Endothelial cell of umbilical vein (primary cell): ENCODE measurements at regions not wholly inside any gene's neighbourhood (a gene's known extent, or its start where the extent isn't known, plus 50 kb on each side); places are given as distances from the start of the nearest gene placed in this dataset.

ENCODE experiments used
- BruUV-seq: library from RNA; stranded (reverse); fragments of 400-500 nt; replicated peaks from 2 replicates; lab custom pipeline; 2021; lab: Mats Ljungman, UMichigan
- CTCF ChIA-PET: fragments of 300-600, 350-600 bp; sonication (Branson Sonifier 250); formaldehyde crosslinking; loops from one replicate; lab custom pipeline; 2021; ENCODE audit warnings: antibody characterized with exemption, inconsistent platforms; lab: Charles Lee
- POLR2A ChIA-PET: fragments of 300-600, 350-600 bp; sonication (Branson Sonifier 250); formaldehyde crosslinking; loops from one replicate; lab custom pipeline; 2021; ENCODE audit warnings: antibody characterized with exemption, inconsistent platforms; lab: Charles Lee
- DNase-seq: peaks from one replicate; pipeline ENCODE4 v3.0.0-alpha.2; 2011; ENCODE audit warnings: low read depth, low spot score
- FAIRE-seq: peaks from 2 replicates; lab custom pipeline; 2011; peaks lifted over from hg19 to GRCh38; lab: Jason Lieb, UNC
- H2AFZ ChIP-seq: 2 replicates; pipeline ENCODE4 v1.6.0; 2012; ENCODE audit warnings: low read depth, low read length, control low read depth, inconsistent platforms
- H3K27ac ChIP-seq: 2 replicates; pipeline ENCODE4 v1.5.1; 2011; ENCODE audit warnings: low read depth, mild to moderate bottlenecking, control low read depth, low read length, moderate library complexity; ENCODE audit not compliant: insufficient read depth
- H3K27me3 ChIP-seq, 2 experiments: 2 replicates each; pipeline versions ENCODE4 v1.6.0 to v1.6.1; 2011; ENCODE audit warnings: low read length in 2 of 2, mixed read lengths in 1 of 2; ENCODE audit not compliant: control insufficient read depth in 2 of 2, insufficient read depth in 2 of 2
- H3K36me3 ChIP-seq, 2 experiments: 2 replicates in 1 of 2; 3 replicates in 1 of 2; pipeline ENCODE4 v1.5.1; 2011; ENCODE audit warnings: low read length in 2 of 2, mild to moderate bottlenecking in 1 of 2, moderate library complexity in 1 of 2; ENCODE audit not compliant: control insufficient read depth in 2 of 2, insufficient read depth in 2 of 2; ENCODE audit errors: extremely low read depth in 1 of 2
- H3K4me1 ChIP-seq: 3 replicates; pipeline ENCODE4 v1.5.1; 2011; ENCODE audit warnings: mild to moderate bottlenecking, low read length; ENCODE audit not compliant: control insufficient read depth, insufficient read depth; ENCODE audit errors: extremely low read depth
- H3K4me2 ChIP-seq: 2 replicates; pipeline ENCODE4 v1.6.1; 2011; ENCODE audit warnings: low read length, control low read depth, mixed read lengths; ENCODE audit not compliant: insufficient read depth
- H3K4me3 ChIP-seq, 3 experiments: fragments of 200-600 bp in 1 of 3; sonication (generic), shearing (Covaris generic) in 1 of 3; replicated peaks in 1 of 3; 2 replicates each; pipeline ENCODE4 v1.5.1; 2011 to 2016; ENCODE audit warnings: control low read depth in 3 of 3, low read length in 3 of 3, mild to moderate bottlenecking in 2 of 3, inconsistent platforms in 1 of 3, low read depth in 1 of 3, moderate library complexity in 1 of 3; ENCODE audit not compliant: insufficient read depth in 1 of 3
- H3K79me2 ChIP-seq: 2 replicates; pipeline ENCODE4 v1.6.0; 2012; ENCODE audit warnings: low read length, inconsistent platforms; ENCODE audit not compliant: control insufficient read depth, insufficient read depth
- H3K9ac ChIP-seq: replicated peaks from 2 replicates; pipeline ENCODE3; 2011; ENCODE audit warnings: low read length, control low read depth; ENCODE audit not compliant: insufficient read depth; ENCODE audit errors: extremely low read depth
- H3K9me1 ChIP-seq: replicated peaks from 3 replicates; pipeline ENCODE4 v1.6.0; 2011; ENCODE audit warnings: mild to moderate bottlenecking, low read length; ENCODE audit not compliant: control insufficient read depth, insufficient read depth; ENCODE audit errors: extremely low read depth
- H3K9me3 ChIP-seq: replicated peaks from 2 replicates; pipeline ENCODE4 v1.5.1; 2012; ENCODE audit warnings: low read length, inconsistent platforms; ENCODE audit not compliant: control insufficient read depth, insufficient read depth
- H4K20me1 ChIP-seq: replicated peaks from 2 replicates; pipeline ENCODE3; 2011; ENCODE audit warnings: mild to moderate bottlenecking, low read length; ENCODE audit not compliant: control insufficient read depth, insufficient read depth; ENCODE audit errors: extremely low read depth
- CTCF ChIP-seq, 2 donors: IDR thresholded peaks; 1 replicate in 1 of 2; 2 replicates in 1 of 2; pipeline ENCODE4 v1.5.1; 2011; ENCODE audit warnings: low read length in 2 of 2, mild to moderate bottlenecking in 2 of 2, moderate library complexity in 2 of 2, control low read depth in 1 of 2, inconsistent platforms in 1 of 2, low read depth in 1 of 2; ENCODE audit not compliant: insufficient read depth in 1 of 2; ENCODE audit errors: extremely low read depth in 1 of 2
- FOS ChIP-seq: IDR thresholded peaks from 2 replicates; pipeline ENCODE4 v1.6.1; 2011; ENCODE audit warnings: mild to moderate bottlenecking, low read length, moderate library complexity, borderline replicate concordance; ENCODE audit not compliant: insufficient read depth
- JUN ChIP-seq: IDR thresholded peaks from 2 replicates; pipeline ENCODE4 v1.6.1; 2011; ENCODE audit warnings: borderline replicate concordance, low read depth; ENCODE audit not compliant: insufficient read length, insufficient read depth
- MAX ChIP-seq: IDR thresholded peaks from 2 replicates; pipeline ENCODE4 v1.6.1; 2011; ENCODE audit not compliant: insufficient read depth, insufficient read length
- MYC ChIP-seq: IDR thresholded peaks from one replicate; pipeline ENCODE4 v1.6.1; 2011; ENCODE audit warnings: mild to moderate bottlenecking, low read depth, low read length
- POLR2A ChIP-seq: IDR thresholded peaks from 2 replicates; pipeline ENCODE4 v1.6.1; 2012; ENCODE audit warnings: low read depth, mild to moderate bottlenecking, control low read depth, low read length
- POLR2AphosphoS5 ChIP-seq: IDR thresholded peaks from 2 replicates; pipeline ENCODE4 v1.6.1; 2012; ENCODE audit warnings: low read depth, mild to moderate bottlenecking, control low read depth, low read length, moderate library complexity; ENCODE audit not compliant: insufficient read depth
- dilution Hi-C: fragments of 300-500 bp; cut with MboI; formaldehyde crosslinking; loops from one replicate; pipeline ENCODE4 v1.15.0; 2019; ENCODE audit warnings: low sequenced_read_pairs; ENCODE audit not compliant: extremely low pct_ligation_motif_present
- intact Hi-C: fragments of 100-400 bp; cut with micrococcal nuclease; formaldehyde crosslinking; loops from one replicate; pipeline ENCODE4 v1.10.0; 2022

- POLR2A ChIA-PET, result no interaction called here
- no peak overlapping the region for H3K4me3 ChIP-seq
Observed at GRCh38 chr10:78224602-78225001, 190.9 kb downstream of the RPS24 start.

More at GRCh38 chr10:78224602-78225001, 190.9 kb downstream of the RPS24 start:
- Histone ChIP-seq H3K36me3 (no peaks in the 10 kb centered on the region), H2AFZ (no peak overlapping the region), H3K27me3 (peaks cover 0 to 4% of the 10 kb centered on the region in 2 experiments), H3K9me3 (no peaks in the 10 kb centered on the region), H3K9ac (no peak overlapping the region), H4K20me1 (no peaks in the 10 kb centered on the region), H3K27ac (no peak overlapping the region), H3K79me2 (no peaks in the 10 kb centered on the region), H3K4me2 (no peak overlapping the region), H3K4me1 (no peaks in the 10 kb centered on the region), H3K9me1 (no peaks in the 10 kb centered on the region)
- BruUV-seq, result no TSS peak
- no peak for DNase-seq
- intact Hi-C loops, result no loop called here
- CTCF ChIA-PET, result interaction anchor here (1.7 kb wide), 1 partner anchor 8 kb away, joined by 4 read pairs; no protein-coding TSS in a partner anchor
- TF ChIP-seq CTCF (IDR thresholded peaks at IDR 0.05; ENCODE audit: extremely low read depth in 1 of 2, insufficient read depth in 1 of 2, low read depth in 1 of 2, low read length in 2 of 2) (no peak), FOS (no peak), MAX (no peak), POLR2A (no peak), MYC (no peak), JUN (no peak), POLR2AphosphoS5 (no peak)
- dilution Hi-C loops, result no loop called here
- FAIRE-seq, result no peak
